ENCODE measurements at regions not wholly inside any gene's neighbourhood (a gene's known extent, or its start where the extent isn't known, plus 50 kb on each side); places are given as distances from the start of the nearest gene placed in this dataset.

DNA sequence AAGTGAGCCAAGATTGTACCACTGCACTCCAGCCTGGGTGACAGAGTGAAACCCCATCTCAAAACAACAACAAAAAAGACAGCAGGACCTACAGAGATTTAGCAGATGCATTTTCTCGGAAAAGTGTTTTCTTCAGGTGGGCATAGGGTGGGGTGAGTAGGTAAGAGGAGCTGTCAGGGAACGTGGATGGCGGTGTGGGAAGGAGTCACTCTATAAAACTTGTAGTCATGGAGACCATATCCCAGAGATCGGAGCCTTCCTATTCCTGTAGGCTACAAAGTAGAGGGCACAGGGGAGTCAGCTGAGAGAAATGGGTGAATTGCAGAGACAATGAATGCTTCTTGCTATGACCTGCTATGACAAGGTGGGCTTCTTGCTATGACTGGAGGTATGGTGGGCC is 283.0 kb upstream of the FOXK1 start:
- TF ChIP-seq PPARA (CRISPR knock-in tag; IDR thresholded peaks at IDR 0.05; ENCODE audit: borderline replicate concordance): no peak
- no peak for TF ChIP-seq ZFP3 (CRISPR knock-in tag; IDR thresholded peaks at IDR 0.05)
- TF ChIP-seq, protein P1, sequence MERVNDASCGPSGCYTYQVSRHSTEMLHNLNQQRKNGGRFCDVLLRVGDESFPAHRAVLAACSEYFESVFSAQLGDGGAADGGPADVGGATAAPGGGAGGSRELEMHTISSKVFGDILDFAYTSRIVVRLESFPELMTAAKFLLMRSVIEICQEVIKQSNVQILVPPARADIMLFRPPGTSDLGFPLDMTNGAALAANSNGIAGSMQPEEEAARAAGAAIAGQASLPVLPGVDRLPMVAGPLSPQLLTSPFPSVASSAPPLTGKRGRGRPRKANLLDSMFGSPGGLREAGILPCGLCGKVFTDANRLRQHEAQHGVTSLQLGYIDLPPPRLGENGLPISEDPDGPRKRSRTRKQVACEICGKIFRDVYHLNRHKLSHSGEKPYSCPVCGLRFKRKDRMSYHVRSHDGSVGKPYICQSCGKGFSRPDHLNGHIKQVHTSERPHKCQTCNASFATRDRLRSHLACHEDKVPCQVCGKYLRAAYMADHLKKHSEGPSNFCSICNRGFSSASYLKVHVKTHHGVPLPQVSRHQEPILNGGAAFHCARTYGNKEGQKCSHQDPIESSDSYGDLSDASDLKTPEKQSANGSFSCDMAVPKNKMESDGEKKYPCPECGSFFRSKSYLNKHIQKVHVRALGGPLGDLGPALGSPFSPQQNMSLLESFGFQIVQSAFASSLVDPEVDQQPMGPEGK (CRISPR knock-in tag; IDR thresholded peaks at IDR 0.05; ENCODE audit: borderline replicate concordance): no peak
- TF ChIP-seq RARB (CRISPR knock-in tag; IDR thresholded peaks at IDR 0.05): no peak
- TF ChIP-seq TOX (CRISPR knock-in tag; IDR thresholded peaks at IDR 0.05; ENCODE audit: borderline replicate concordance): no peak
- TF ChIP-seq ZFP30 (CRISPR knock-in tag; IDR thresholded peaks at IDR 0.05): no peak
- TF ChIP-seq BACH2 (CRISPR knock-in tag; IDR thresholded peaks at IDR 0.05; ENCODE audit: borderline replicate concordance): no peak
- no peak for TF ChIP-seq TCF4 (CRISPR knock-in tag; IDR thresholded peaks at IDR 0.05; ENCODE audit: borderline replicate concordance)
- no peak for TF ChIP-seq OSR1 (CRISPR knock-in tag; IDR thresholded peaks at IDR 0.05)
- TF ChIP-seq ZC3H10 (CRISPR knock-in tag; IDR thresholded peaks at IDR 0.05): no peak
